HAP-1 (cell line): ENCODE measurements at regions not wholly inside any gene's neighbourhood (a gene's known extent, or its start where the extent isn't known, plus 50 kb on each side); places are given as distances from the start of the nearest gene placed in this dataset.
A peak's percentile ranks its signal among the peaks of the same experiment; 100 is the strongest.

ENCODE experiments used
- DNase-seq, 2 experiments: peaks; one replicate each; pipeline ENCODE4 v3.0.0-alpha.2; 2016 to 2020; ENCODE audit warnings: low spot score in 2 of 2
- H3K27me3 ChIP-seq: fragments of 250-450 bp; sonication (Bioruptor Pico); 2 replicates; pipeline ENCODE4 v1.5.1; 2020; ENCODE audit warnings: low read depth, mild to moderate bottlenecking, moderate library complexity
- H3K36me3 ChIP-seq: fragments of 250-450 bp; sonication (Bioruptor Pico); replicated peaks from 2 replicates; pipeline ENCODE4 v1.5.1; 2020; ENCODE audit warnings: mild to moderate bottlenecking
- H3K4me1 ChIP-seq: fragments of 250-450 bp; sonication (Bioruptor Pico); 2 replicates; pipeline ENCODE4 v1.5.1; 2020; ENCODE audit warnings: mild to moderate bottlenecking
- H3K4me3 ChIP-seq: fragments of 250-450 bp; sonication (Bioruptor Pico); 2 replicates; pipeline ENCODE4 v1.5.1; 2020; ENCODE audit warnings: mild to moderate bottlenecking, moderate library complexity
- H3K9me3 ChIP-seq: fragments of 250-450 bp; sonication (Bioruptor Pico); 2 replicates; pipeline ENCODE4 v1.5.1; 2020; ENCODE audit warnings: mild to moderate bottlenecking, moderate library complexity
- in situ Hi-C: fragments of 300-500 bp; cut with MboI; formaldehyde crosslinking; loops from 3 replicates; pipeline ENCODE4 v1.14.3; 2020; ENCODE audit warnings: low sequenced_read_pairs, inconsistent platforms, mixed read lengths

- in situ Hi-C loops, result no loop called here
- peak in 1 of 2 experiments; percentile 85 for DNase-seq
- H3K4me3 ChIP-seq, result no peak overlapping the region
These were observed 55.3 kb upstream of the POM121L12 start for GRCh38 chr7:52980129-52980528.

DNA sequence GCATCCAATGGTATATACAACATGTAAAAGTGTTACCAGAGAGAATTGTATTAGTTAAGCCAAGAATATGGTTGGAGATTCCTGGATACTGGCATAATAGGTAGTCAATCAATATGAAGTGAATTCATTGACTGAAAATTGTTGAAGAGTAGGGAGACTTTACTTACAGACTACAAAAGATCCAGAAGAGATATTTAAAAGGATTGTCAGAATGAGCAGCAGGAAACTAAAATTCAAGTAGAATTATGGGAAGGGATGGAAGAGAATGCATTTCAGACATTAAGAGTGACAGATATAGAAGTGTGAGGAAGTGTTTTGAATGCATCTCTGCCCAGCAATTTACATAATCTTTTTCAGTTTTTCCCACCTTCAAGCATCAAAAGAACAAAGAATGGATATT, 62.3 kb upstream of the POM121L12 start:
- Histone ChIP-seq H3K27me3 (no peaks in the 10 kb centered on the region), H3K4me1 (no peaks in the 10 kb centered on the region; the same call in 1 of the 2 replicates), H3K9me3 (no peaks in the 10 kb centered on the region), H3K4me3 (no peak overlapping the region), H3K36me3 (no peaks in the 10 kb centered on the region)
- in situ Hi-C loops, result no loop called here
- no peak for DNase-seq

More at GRCh38 chr7:52980129-52980528, 55.3 kb upstream of the POM121L12 start:
- Histone ChIP-seq H3K9me3 (no peaks in the 10 kb centered on the region), H3K36me3 (no peaks in the 10 kb centered on the region), H3K4me1 (peaks cover 12% of the 10 kb centered on the region), H3K27me3 (no peaks in the 10 kb centered on the region)

DNA sequence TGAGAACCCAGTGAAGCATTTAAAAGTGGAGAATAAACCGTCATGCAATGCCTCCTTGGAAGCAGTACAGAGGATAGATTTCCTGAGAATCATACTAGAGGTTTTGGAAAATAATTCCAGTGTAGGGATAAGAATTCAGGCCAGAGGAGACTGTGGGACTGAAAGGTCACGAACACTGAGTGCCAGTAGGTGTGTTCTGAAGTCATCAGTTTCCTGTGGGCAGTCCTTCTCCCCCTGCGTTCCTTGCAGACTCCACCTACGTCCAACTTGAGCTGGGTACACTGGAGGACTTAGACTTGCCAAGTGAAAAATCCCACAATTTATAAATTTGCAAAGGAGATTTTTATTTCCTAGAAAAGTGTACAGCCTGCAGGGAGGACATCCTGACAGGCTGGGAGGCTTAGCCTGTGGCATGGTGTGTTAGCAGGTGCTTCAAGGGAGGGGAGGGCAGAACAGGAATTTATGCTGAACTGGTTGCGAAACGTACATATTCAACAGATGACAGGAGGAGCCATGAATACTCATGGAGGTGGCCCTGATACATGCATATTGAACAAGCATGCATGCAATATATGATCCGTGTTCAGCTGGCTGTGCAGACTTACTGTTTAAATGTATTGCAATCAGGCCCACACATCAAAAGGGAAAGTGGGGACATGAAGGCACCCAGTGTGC, 72.9 kb upstream of the POM121L12 start:
- H3K27me3 ChIP-seq, result no peaks in the 10 kb centered on the region
- H3K9me3 ChIP-seq, result no peaks in the 10 kb centered on the region
- DNase-seq, result no peak
- no peak overlapping the region for H3K4me3 ChIP-seq
- no peaks in the 10 kb centered on the region for H3K36me3 ChIP-seq
- in situ Hi-C loops, result no loop called here
- H3K4me1 ChIP-seq, result peaks cover 18% of the 10 kb centered on the region

- in situ Hi-C loops, result no loop called here
- peaks cover 18% of the 10 kb centered on the region for H3K4me1 ChIP-seq
These were observed 74.3 kb upstream of the POM121L12 start for GRCh38 chr7:52961084-52961483.

GRCh38 chr7:52959878-52960660, 75.4 kb upstream of the POM121L12 start:
- H3K27me3 ChIP-seq, result no peaks in the 10 kb centered on the region
- no peak overlapping the region for H3K4me3 ChIP-seq
- in situ Hi-C loops, result no loop called here
- H3K9me3 ChIP-seq, result no peaks in the 10 kb centered on the region
- H3K4me1 ChIP-seq, result peaks cover 18% of the 10 kb centered on the region
- no peaks in the 10 kb centered on the region for H3K36me3 ChIP-seq
- DNase-seq, result no peak

More at GRCh38 chr7:52961084-52961483, 74.3 kb upstream of the POM121L12 start:
- Histone ChIP-seq H3K9me3 (no peaks in the 10 kb centered on the region), H3K36me3 (no peaks in the 10 kb centered on the region), H3K4me3 (no peak overlapping the region), H3K27me3 (no peaks in the 10 kb centered on the region)
- no peak for DNase-seq

GRCh38 chr7:52959336-52959735, 76.1 kb upstream of the POM121L12 start:
- Histone ChIP-seq H3K4me3 (no peak overlapping the region), H3K27me3 (no peaks in the 10 kb centered on the region), H3K4me1 (peaks cover 18% of the 10 kb centered on the region), H3K36me3 (no peaks in the 10 kb centered on the region), H3K9me3 (no peaks in the 10 kb centered on the region)
- no peak for DNase-seq
- in situ Hi-C loops, result no loop called here

DNA sequence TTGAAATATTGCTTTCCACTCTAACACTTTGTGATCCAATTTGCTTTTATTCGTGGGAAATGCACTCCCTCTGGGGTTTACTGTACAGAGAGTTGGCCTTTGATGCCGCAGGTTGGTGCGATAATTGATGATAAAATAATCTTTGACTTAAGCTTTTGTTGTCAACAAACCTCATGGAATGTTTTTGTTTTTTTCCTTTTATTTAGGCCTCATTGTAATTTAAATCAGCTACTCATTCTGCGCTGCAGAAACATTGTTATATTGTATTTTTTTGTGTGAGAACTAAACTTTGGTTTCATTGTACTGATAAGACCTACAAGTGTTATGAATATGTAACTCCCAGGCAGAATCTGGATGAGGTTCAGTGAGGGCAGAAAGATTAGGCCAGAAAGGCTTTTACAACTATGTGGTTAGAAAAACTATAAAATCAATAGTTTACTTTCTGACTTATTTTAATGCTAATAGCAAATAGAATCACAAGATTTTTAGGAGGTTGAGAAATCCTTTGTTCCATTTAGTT, 76.8 kb upstream of the POM121L12 start:
- peaks cover 18% of the 10 kb centered on the region for H3K4me1 ChIP-seq
- in situ Hi-C loops, result no loop called here
- no peaks in the 10 kb centered on the region for H3K36me3 ChIP-seq
- H3K4me3 ChIP-seq, result no peak overlapping the region
- DNase-seq, result peak; percentile 52 to 95
- H3K9me3 ChIP-seq, result no peaks in the 10 kb centered on the region
- no peaks in the 10 kb centered on the region for H3K27me3 ChIP-seq

DNA sequence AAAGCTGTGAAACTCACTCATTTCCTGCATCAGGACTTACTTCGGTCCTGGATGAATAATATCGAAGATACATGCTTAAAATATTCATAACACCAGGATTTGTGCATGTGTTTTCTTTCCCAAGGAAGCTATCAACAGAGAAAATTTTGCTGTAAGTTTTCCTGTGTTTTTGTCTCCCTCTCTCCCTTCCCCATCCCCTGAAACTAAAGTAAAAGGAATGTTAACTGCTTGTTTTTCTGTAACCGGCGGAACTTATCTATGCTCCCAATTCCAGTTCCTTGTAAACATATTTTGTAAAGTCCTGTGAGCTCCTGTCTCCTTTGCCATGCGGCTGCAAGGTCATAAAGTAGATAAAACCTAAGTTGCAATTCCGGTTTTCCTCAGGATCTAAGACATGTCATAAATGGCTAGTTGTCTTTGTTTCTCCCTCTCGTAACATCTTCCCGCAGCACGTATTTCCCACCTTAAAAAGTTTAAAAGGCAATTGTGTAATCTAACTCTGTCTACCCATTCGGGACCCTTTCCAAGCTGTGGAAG, 79.0 kb upstream of the POM121L12 start:
- H3K27me3 ChIP-seq, result no peaks in the 10 kb centered on the region
- in situ Hi-C loops, result no loop called here
- DNase-seq, result no peak
- no peak overlapping the region for H3K4me3 ChIP-seq
- H3K9me3 ChIP-seq, result no peaks in the 10 kb centered on the region
- no peaks in the 10 kb centered on the region for H3K36me3 ChIP-seq
- peaks cover 18% of the 10 kb centered on the region for H3K4me1 ChIP-seq

DNA sequence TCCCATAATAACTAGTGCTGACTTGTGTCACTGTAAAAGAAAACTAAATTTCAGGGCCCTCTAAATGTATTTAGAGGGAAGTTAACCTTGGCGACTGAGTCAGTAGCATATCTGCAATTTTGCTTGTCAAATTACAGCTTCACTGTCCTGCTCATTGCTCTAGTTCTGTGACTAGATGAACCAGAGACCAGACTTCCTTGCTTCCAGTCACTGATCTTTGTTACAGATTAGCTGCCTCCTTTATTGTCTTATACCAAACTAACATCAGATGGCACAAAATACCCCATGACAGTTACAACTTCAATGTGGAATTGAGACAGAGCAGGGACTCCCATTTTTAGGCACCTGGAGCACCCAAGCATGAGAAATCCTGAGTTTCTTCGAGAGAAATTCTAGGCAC, 79.9 kb upstream of the POM121L12 start:
- Histone ChIP-seq H3K27me3 (no peaks in the 10 kb centered on the region), H3K4me1 (peaks cover 18% of the 10 kb centered on the region)
- in situ Hi-C loops, result no loop called here

GRCh38 chr7:52944921-52945320, 90.5 kb upstream of the POM121L12 start:
- H3K4me1 ChIP-seq, result no peaks in the 10 kb centered on the region
- in situ Hi-C loops, result no loop called here
- H3K4me3 ChIP-seq, result no peak overlapping the region
- H3K36me3 ChIP-seq, result no peaks in the 10 kb centered on the region
- no peak for DNase-seq
- H3K27me3 ChIP-seq, result no peaks in the 10 kb centered on the region
- no peaks in the 10 kb centered on the region for H3K9me3 ChIP-seq

More for the DNA sequence above, 79.9 kb upstream of the POM121L12 start:
- DNase-seq, result no peak
- Histone ChIP-seq H3K36me3 (no peaks in the 10 kb centered on the region), H3K9me3 (no peaks in the 10 kb centered on the region), H3K4me3 (no peak overlapping the region)

GRCh38 chr7:52940481-52940880, 95.0 kb upstream of the POM121L12 start:
- Histone ChIP-seq H3K4me3 (no peak overlapping the region), H3K36me3 (no peaks in the 10 kb centered on the region), H3K4me1 (no peaks in the 10 kb centered on the region), H3K27me3 (no peaks in the 10 kb centered on the region), H3K9me3 (no peaks in the 10 kb centered on the region)
- in situ Hi-C loops, result no loop called here
- DNase-seq, result no peak

DNA sequence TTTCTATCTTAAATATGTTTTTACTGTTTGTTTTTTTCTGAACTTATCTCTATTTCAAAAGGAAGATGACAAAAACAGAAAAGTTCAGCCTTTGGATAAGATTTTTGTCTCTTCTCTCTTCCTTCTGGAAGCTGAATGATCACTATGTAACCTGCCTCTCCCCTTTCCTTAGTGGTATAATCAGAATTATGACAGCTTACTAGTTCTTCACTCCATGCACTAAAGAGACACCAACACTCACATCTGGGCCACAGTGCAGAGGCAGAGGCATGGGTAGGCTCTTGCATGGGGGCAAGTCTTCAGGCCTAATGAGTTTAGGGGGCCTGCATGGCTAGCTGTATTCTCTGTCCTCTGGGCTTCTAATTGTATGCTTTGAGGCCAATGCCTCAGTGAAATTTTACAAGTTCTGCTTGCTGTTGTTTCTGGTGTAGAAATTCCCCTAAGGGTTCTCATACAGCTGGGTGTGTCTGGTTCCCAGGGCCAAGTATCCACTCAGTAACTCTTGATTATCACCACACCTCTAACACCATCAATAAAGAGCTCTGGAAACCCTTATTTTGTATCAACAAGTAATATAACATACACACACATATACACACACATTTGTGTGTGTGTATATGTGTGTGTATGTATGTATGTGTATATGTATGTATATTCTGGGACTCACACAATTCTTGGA, 96.8 kb upstream of the POM121L12 start:
- in situ Hi-C loops, result no loop called here
- Histone ChIP-seq H3K36me3 (no peaks in the 10 kb centered on the region), H3K9me3 (no peaks in the 10 kb centered on the region), H3K27me3 (no peaks in the 10 kb centered on the region), H3K4me3 (no peak overlapping the region), H3K4me1 (no peaks in the 10 kb centered on the region)
- no peak for DNase-seq

DNA sequence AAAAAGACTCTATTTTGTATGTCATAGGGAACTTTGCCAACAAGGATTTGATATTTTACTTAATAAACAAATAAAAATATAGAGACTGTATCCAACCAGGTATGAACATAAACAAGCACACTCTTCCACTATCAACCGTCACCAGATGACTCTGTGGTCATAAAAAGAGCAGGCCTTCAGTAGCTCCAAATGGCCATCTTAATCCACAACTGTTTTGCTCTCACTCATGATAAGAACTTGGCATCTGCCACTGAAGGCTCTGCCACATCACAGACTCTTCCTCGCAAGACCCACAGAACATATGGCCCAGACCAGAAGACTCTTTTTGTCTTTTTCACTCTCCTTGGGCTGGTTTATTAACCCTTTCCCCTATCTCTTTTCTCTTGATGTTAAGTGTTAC, 98.7 kb upstream of the POM121L12 start:
- H3K4me1 ChIP-seq, result no peaks in the 10 kb centered on the region
- in situ Hi-C loops, result no loop called here
- no peaks in the 10 kb centered on the region for H3K27me3 ChIP-seq
- no peaks in the 10 kb centered on the region for H3K36me3 ChIP-seq
- no peak overlapping the region for H3K4me3 ChIP-seq
- H3K9me3 ChIP-seq, result no peaks in the 10 kb centered on the region
- no peak for DNase-seq
